Umbilical cord (tissue), 1 donor: ENCODE measurements at regions not wholly inside any gene's neighbourhood (a gene's known extent, or its start where the extent isn't known, plus 50 kb on each side); places are given as distances from the start of the nearest gene placed in this dataset.
"Not testable (repeated sequence)": the region's sequence is repeated elsewhere in the genome, so short reads cannot be mapped to it uniquely, and the experiment has no call there.

Experiments used
- DNase-seq: peaks from one replicate; pipeline ENCODE4 v3.0.0-alpha.2; 2015; ENCODE audit warnings: low spot score

- not testable (repeated sequence) for DNase-seq
Observed at GRCh38 chr1:55784941-55785450, 569.8 kb upstream of the USP24 start.

GRCh38 chr1:55781944-55782482 is 566.8 kb upstream of the USP24 start:
- DNase-seq: peak; percentile 85

GRCh38 chr1:55781003-55781402 is 565.8 kb upstream of the USP24 start:
- DNase-seq: no peak

GRCh38 chr1:55777545-55777944 is 562.4 kb upstream of the USP24 start:
- no peak for DNase-seq

- no peak for DNase-seq
Observed at GRCh38 chr1:55775007-55775406, 559.8 kb upstream of the USP24 start.

GRCh38 chr1:55774446-55774845 is 559.3 kb upstream of the USP24 start:
- no peak for DNase-seq

- no peak for DNase-seq
Observed at GRCh38 chr1:55773211-55773940, 558.2 kb upstream of the USP24 start.

- DNase-seq: no peak
Observed at GRCh38 chr1:55768327-55768952, 553.3 kb upstream of the USP24 start.

- no peak for DNase-seq
Observed at GRCh38 chr1:55767171-55767570, 552.0 kb upstream of the USP24 start.

- DNase-seq: not testable (repeated sequence)
Observed at GRCh38 chr1:55765505-55765904, 550.3 kb upstream of the USP24 start.

- DNase-seq: no peak
Observed at GRCh38 chr1:55751776-55752175, 536.6 kb upstream of the USP24 start.

- DNase-seq: no peak
Observed at GRCh38 chr1:55750628-55750995, 535.4 kb upstream of the USP24 start.

- DNase-seq: no peak
Observed at GRCh38 chr1:55749975-55750627, 534.9 kb upstream of the USP24 start.

- no peak for DNase-seq
Observed at GRCh38 chr1:55747408-55747841, 532.3 kb upstream of the USP24 start.

- DNase-seq: no peak
Observed at GRCh38 chr1:55746710-55747109, 531.5 kb upstream of the USP24 start.

GRCh38 chr1:55741516-55741915 is 526.4 kb upstream of the USP24 start:
- peak; percentile 80 for DNase-seq

- DNase-seq: no peak
Observed at GRCh38 chr1:55735106-55735505, 519.9 kb upstream of the USP24 start.

- peak; percentile 59 for DNase-seq
Observed at GRCh38 chr1:55726994-55727393, 511.8 kb upstream of the USP24 start.

GRCh38 chr1:55725378-55725777 is 510.2 kb upstream of the USP24 start:
- peak; percentile 18 for DNase-seq

GRCh38 chr1:55724551-55725325 is 509.6 kb upstream of the USP24 start:
- DNase-seq: no peak

- no peak for DNase-seq
Observed at GRCh38 chr1:55723001-55723400, 507.8 kb upstream of the USP24 start.

GRCh38 chr1:55720261-55720660 is 505.1 kb upstream of the USP24 start:
- peak; percentile 82 for DNase-seq
